Mesenchymal stem cell (in vitro differentiated cells and primary cell): ENCODE measurements at regions not wholly inside any gene's neighbourhood (a gene's known extent, or its start where the extent isn't known, plus 50 kb on each side); places are given as distances from the start of the nearest gene placed in this dataset.
"Not testable (repeated sequence)": the region's sequence is repeated elsewhere in the genome, so short reads cannot be mapped to it uniquely, and the experiment has no call there.

ENCODE experiments used
- DNase-seq: peaks from one replicate; pipeline ENCODE4 v3.0.0-alpha.2; 2013
- H2AFZ ChIP-seq: one replicate; pipeline ENCODE4 v1.6.1; 2013; ENCODE audit warnings: low read depth, mild to moderate bottlenecking, control low read depth, inconsistent platforms, low read length, moderate library complexity
- H2AK5ac ChIP-seq: 2 replicates; pipeline ENCODE4 v1.6.1; 2013; ENCODE audit warnings: low read length, moderate library complexity, mild to moderate bottlenecking, inconsistent platforms; ENCODE audit not compliant: severe bottlenecking
- H2BK120ac ChIP-seq: one replicate; pipeline ENCODE4 v1.6.1; 2013; ENCODE audit warnings: low read depth, mild to moderate bottlenecking, inconsistent platforms, low read length, moderate library complexity
- H2BK12ac ChIP-seq, 2 experiments: one replicate each; pipeline ENCODE4 v1.6.1; 2013; ENCODE audit warnings: inconsistent platforms in 2 of 2, low read length in 2 of 2, mild to moderate bottlenecking in 2 of 2, moderate library complexity in 2 of 2, control low read depth in 1 of 2
- H2BK15ac ChIP-seq: one replicate; pipeline ENCODE4 v1.6.1; 2013; ENCODE audit warnings: mild to moderate bottlenecking, low read depth, inconsistent platforms; ENCODE audit not compliant: poor library complexity, severe bottlenecking
- H2BK5ac ChIP-seq: 2 replicates; pipeline ENCODE4 v1.6.1; 2013; ENCODE audit warnings: low read depth, mild to moderate bottlenecking, low read length, control low read depth, inconsistent platforms; ENCODE audit not compliant: poor library complexity, severe bottlenecking
- H3K14ac ChIP-seq, 2 experiments: one replicate each; pipeline ENCODE4 v1.6.1; 2013; ENCODE audit warnings: inconsistent platforms in 2 of 2, low read length in 2 of 2, control low read depth in 1 of 2, mild to moderate bottlenecking in 1 of 2, moderate library complexity in 1 of 2
- H3K18ac ChIP-seq, 2 experiments: one replicate each; pipeline ENCODE4 v1.6.1; 2013; ENCODE audit warnings: inconsistent platforms in 2 of 2, low read length in 2 of 2, control low read depth in 1 of 2, low read depth in 1 of 2, mild to moderate bottlenecking in 1 of 2
- H3K23ac ChIP-seq, 2 experiments: one replicate each; pipeline ENCODE4 v1.6.1; 2013; ENCODE audit warnings: inconsistent platforms in 2 of 2, low read length in 2 of 2, mild to moderate bottlenecking in 2 of 2, moderate library complexity in 2 of 2, control low read depth in 1 of 2
- H3K27ac ChIP-seq: 2 replicates; pipeline ENCODE4 v1.5.1; 2013; ENCODE audit warnings: mild to moderate bottlenecking, moderate library complexity, low read length, control low read depth, inconsistent platforms; ENCODE audit not compliant: poor library complexity, severe bottlenecking
- H3K27me3 ChIP-seq, 2 experiments: 2 replicates each; pipeline versions ENCODE4 v1.6.1 to v1.7.0; 2013; ENCODE audit warnings: low read length in 2 of 2, mild to moderate bottlenecking in 2 of 2, moderate library complexity in 2 of 2, control low read depth in 1 of 2, inconsistent platforms in 1 of 2; ENCODE audit not compliant: control insufficient read depth in 1 of 2, insufficient read depth in 1 of 2
- H3K36me3 ChIP-seq, 2 experiments: 2 replicates each; pipeline versions ENCODE4 v1.6.1 to v1.7.0; 2013; ENCODE audit warnings: low read length in 2 of 2, control low read depth in 1 of 2, inconsistent platforms in 1 of 2, low read depth in 1 of 2, mild to moderate bottlenecking in 1 of 2; ENCODE audit not compliant: insufficient read depth in 2 of 2, control insufficient read depth in 1 of 2
- H3K4ac ChIP-seq, 2 experiments: one replicate each; pipeline ENCODE4 v1.6.1; 2013; ENCODE audit warnings: inconsistent platforms in 2 of 2, low read length in 2 of 2, mild to moderate bottlenecking in 2 of 2, moderate library complexity in 2 of 2, control low read depth in 1 of 2, low read depth in 1 of 2
- H3K4me1 ChIP-seq: 2 replicates; pipeline ENCODE4 v1.6.1; 2013; ENCODE audit warnings: low read depth, low read length, control low read depth; ENCODE audit not compliant: control insufficient read depth, insufficient read depth
- H3K4me2 ChIP-seq: 2 replicates; pipeline ENCODE4 v1.6.1; 2013; ENCODE audit warnings: low read length, mild to moderate bottlenecking, inconsistent platforms; ENCODE audit not compliant: poor library complexity, severe bottlenecking
- H3K4me3 ChIP-seq, 2 experiments: 2 replicates each; pipeline versions ENCODE4 v1.5.1 to v1.7.0; 2013; ENCODE audit warnings: low read length in 2 of 2, mild to moderate bottlenecking in 2 of 2, control low read depth in 1 of 2, low read depth in 1 of 2; ENCODE audit not compliant: insufficient read depth in 1 of 2
- H3K79me1 ChIP-seq: replicated peaks from 2 replicates; pipeline ENCODE4 v1.6.1; 2013; ENCODE audit warnings: mild to moderate bottlenecking, control low read depth, low read length, inconsistent platforms; ENCODE audit not compliant: poor library complexity, severe bottlenecking
- H3K9ac ChIP-seq: 2 replicates; pipeline ENCODE4 v1.7.0; 2013; ENCODE audit warnings: mild to moderate bottlenecking, low read length, moderate library complexity
- H3K9me3 ChIP-seq: 2 replicates; pipeline ENCODE4 v1.7.0; 2013; ENCODE audit warnings: mild to moderate bottlenecking, low read length; ENCODE audit not compliant: control insufficient read depth
- H4K8ac ChIP-seq: one replicate; pipeline ENCODE4 v1.6.1; 2013; ENCODE audit warnings: inconsistent platforms, mild to moderate bottlenecking, low read length, moderate library complexity
- H4K91ac ChIP-seq: one replicate; pipeline ENCODE4 v1.6.1; 2013; ENCODE audit warnings: mild to moderate bottlenecking, low read length, inconsistent platforms
- WGBS: methylation state at CpG from one replicate; pipeline ENCODE4 v1.1.7; 2013; ENCODE audit warnings: mixed read lengths; 5-methylcytosine and 5-hydroxymethylcytosine counted together

DNA sequence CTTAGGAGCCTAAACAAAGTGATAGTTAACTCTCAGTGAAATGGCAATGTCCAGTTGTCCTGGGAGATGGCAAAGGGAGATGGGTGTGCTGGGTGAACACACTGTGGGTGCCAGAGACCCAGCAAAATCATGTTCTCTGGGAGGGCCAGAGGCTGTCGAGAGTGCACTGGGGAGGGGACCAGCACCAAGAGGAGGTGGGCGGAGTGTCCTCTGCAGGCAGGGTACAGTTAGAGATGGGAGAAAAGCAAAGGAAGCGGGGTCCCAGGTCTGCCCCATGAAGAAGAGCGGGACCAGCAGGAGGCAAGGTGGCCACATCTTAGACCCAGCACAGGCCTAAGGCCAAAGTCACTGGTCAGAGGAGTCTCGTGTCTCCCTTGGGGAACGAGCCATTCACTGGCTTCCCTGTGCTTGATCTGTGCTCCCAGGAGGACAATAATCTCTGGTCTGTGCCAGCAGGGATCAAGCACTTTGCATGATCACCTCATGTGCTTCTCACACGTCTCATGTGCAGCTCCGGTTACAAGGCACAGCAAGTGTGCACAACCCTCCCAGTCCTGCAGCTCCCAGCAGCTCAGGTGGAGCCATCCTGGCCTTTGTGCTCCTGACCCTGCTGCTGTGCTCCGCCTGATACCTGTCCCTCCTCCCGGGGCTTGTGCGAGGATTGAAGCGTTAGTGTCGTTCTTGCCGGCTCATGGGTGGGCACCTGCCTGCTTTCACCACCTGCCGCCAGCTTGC is 100.9 kb downstream of the FAM53A start:
- DNase-seq: no peak
- no peak overlapping the region for H3K18ac ChIP-seq
- no peak overlapping the region for H2AK5ac ChIP-seq
- no peak overlapping the region for H3K4me3 ChIP-seq
- H3K4me2 ChIP-seq: no peak overlapping the region
- no peak overlapping the region for H2BK120ac ChIP-seq
- H2BK15ac ChIP-seq: no peak overlapping the region
- no peak overlapping the region for H2BK5ac ChIP-seq
- H3K9ac ChIP-seq: no peak overlapping the region
- H3K4ac ChIP-seq: no peak overlapping the region
- peaks cover 8% of the 10 kb centered on the region for H3K9me3 ChIP-seq
- no peak overlapping the region for H2BK12ac ChIP-seq
- H3K27ac ChIP-seq: no peak overlapping the region
- H3K36me3 ChIP-seq: peaks cover 0 to 3% of the 10 kb centered on the region in 2 experiments
- no peak overlapping the region for H4K91ac ChIP-seq
- H3K27me3 ChIP-seq: peaks cover 0 to 4% of the 10 kb centered on the region in 2 experiments
- peaks cover 2% of the 10 kb centered on the region for H3K79me1 ChIP-seq
- 91% methylated on average over 15 of the region's 15 CpGs for WGBS
- peaks cover 15% of the 10 kb centered on the region for H3K4me1 ChIP-seq
- H3K23ac ChIP-seq: no peak overlapping the region
- no peak overlapping the region for H4K8ac ChIP-seq
- no peak overlapping the region for H3K14ac ChIP-seq
- H2AFZ ChIP-seq: no peak overlapping the region

DNA sequence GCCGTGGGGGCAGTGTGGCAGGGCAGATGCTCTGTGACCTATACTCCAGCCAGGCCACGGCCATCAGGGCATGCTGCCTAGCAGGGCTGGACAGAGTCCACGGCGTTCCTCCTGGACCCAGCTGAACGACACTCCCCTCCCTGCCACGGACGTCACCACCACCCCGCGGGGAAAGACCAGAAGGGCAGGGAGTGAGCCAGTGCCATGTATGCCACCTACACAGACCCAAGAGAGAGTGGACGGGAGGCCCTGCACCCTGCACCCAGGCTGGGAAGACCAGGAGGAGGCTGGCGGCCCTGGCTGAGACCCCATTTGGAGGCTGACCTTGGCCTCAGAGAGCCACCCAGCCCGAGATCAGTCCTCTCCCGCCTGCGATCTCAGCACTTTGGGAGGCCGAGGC is 101.9 kb downstream of the FAM53A start:
- H3K9ac ChIP-seq: no peak overlapping the region
- H2BK12ac ChIP-seq: no peak overlapping the region
- no peak overlapping the region for H2AFZ ChIP-seq
- peaks cover 0 to 4% of the 10 kb centered on the region in 2 experiments for H3K27me3 ChIP-seq
- peaks cover 16% of the 10 kb centered on the region for H3K4me1 ChIP-seq
- no peak overlapping the region for H3K27ac ChIP-seq
- no peak overlapping the region for H3K14ac ChIP-seq
- peaks cover 3% of the 10 kb centered on the region for H3K79me1 ChIP-seq
- no peak overlapping the region for H3K23ac ChIP-seq
- H3K4me3 ChIP-seq: no peak overlapping the region
- no peak overlapping the region for H3K18ac ChIP-seq
- H2BK120ac ChIP-seq: no peak overlapping the region
- WGBS: 86% methylated on average over 15 of the region's 15 CpGs
- no peak overlapping the region for H2AK5ac ChIP-seq
- H3K4me2 ChIP-seq: no peak overlapping the region
- no peak overlapping the region for H4K8ac ChIP-seq
- H4K91ac ChIP-seq: no peak overlapping the region
- peaks cover 5% of the 10 kb centered on the region for H3K9me3 ChIP-seq
- no peak for DNase-seq
- no peak overlapping the region for H2BK5ac ChIP-seq
- H2BK15ac ChIP-seq: no peak overlapping the region
- H3K4ac ChIP-seq: no peak overlapping the region
- H3K36me3 ChIP-seq: peaks cover 0 to 3% of the 10 kb centered on the region in 2 experiments

DNA sequence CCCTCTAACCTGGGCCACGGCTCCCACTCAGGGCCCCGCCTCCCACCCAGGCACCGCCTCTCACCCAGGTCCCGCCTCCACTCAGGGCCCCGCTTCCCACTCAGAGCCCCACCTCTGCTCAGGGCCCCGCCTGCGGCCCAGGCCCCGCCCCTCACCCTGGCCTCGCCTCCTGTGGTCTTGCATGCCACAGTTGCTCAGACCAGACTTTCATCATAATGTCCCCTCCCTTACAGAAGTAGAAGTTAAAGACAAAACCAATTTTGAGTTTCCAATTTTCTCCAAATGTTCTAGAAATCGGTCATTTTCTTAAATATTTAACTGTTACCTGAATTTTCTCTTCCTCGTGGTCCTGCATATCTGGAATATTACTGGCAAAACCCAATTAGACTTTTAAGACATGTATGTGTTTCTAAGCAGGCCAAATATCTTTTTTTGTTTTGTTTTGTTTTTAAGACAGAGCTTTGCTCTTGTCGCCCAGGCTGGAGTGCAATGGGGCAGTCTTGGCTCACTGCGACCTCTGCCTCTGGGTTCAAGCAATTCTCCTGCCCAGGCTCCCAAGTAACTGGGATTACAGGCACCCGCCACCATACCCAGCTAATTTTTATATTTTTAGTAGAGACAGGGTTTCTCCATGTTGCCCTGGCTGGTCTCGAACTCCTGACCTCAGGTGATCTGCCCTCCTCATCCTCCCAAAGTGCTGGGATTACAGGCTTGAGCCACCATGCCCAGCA is 102.8 kb downstream of the FAM53A start:
- H3K79me1 ChIP-seq, H2BK5ac ChIP-seq, H3K23ac ChIP-seq, H2AFZ ChIP-seq, H3K4me3 ChIP-seq, H3K4me2 ChIP-seq, H2AK5ac ChIP-seq, H4K8ac ChIP-seq, H3K18ac ChIP-seq, H3K9me3 ChIP-seq, H3K4ac ChIP-seq, H3K27me3 ChIP-seq, H3K27ac ChIP-seq, H2BK120ac ChIP-seq, H4K91ac ChIP-seq, H2BK12ac ChIP-seq, H3K9ac ChIP-seq, H2BK15ac ChIP-seq, H3K14ac ChIP-seq, H3K36me3 ChIP-seq: not testable (repeated sequence)
- DNase-seq: peak; percentile 88
- peaks cover 16% of the 10 kb centered on the region for H3K4me1 ChIP-seq
- WGBS: 34% methylated on average over 13 of the region's 15 CpGs

DNA sequence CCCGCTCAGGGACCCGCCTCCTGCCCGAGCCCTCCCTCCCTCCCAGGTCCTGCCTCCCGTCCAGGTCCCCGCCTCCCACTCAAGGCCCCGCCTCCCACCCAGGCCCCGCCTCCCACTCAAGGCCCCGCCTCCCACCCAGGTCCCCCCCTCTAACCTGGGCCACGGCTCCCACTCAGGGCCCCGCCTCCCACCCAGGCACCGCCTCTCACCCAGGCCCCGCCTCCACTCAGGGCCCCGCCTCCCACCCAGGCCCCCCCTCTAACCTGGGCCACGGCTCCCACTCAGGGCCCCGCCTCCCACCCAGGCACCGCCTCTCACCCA is 103.5 kb downstream of the FAM53A start:
- H2BK120ac ChIP-seq, H2BK5ac ChIP-seq, H3K27ac ChIP-seq, DNase-seq, H3K27me3 ChIP-seq, H3K14ac ChIP-seq, H2BK15ac ChIP-seq, H4K8ac ChIP-seq, H2AK5ac ChIP-seq, H3K79me1 ChIP-seq, H3K9me3 ChIP-seq, H3K4me3 ChIP-seq, H3K18ac ChIP-seq, H4K91ac ChIP-seq, H3K36me3 ChIP-seq, H2BK12ac ChIP-seq, H3K4me2 ChIP-seq, H3K23ac ChIP-seq, H3K9ac ChIP-seq, H2AFZ ChIP-seq, H3K4ac ChIP-seq: not testable (repeated sequence)
- WGBS: 38% methylated on average over 2 of the region's 16 CpGs
- peaks cover 16% of the 10 kb centered on the region for H3K4me1 ChIP-seq
